ENCODE measurements at regions not wholly inside any gene's neighbourhood (a gene's known extent, or its start where the extent isn't known, plus 50 kb on each side); places are given as distances from the start of the nearest gene placed in this dataset.

DNA sequence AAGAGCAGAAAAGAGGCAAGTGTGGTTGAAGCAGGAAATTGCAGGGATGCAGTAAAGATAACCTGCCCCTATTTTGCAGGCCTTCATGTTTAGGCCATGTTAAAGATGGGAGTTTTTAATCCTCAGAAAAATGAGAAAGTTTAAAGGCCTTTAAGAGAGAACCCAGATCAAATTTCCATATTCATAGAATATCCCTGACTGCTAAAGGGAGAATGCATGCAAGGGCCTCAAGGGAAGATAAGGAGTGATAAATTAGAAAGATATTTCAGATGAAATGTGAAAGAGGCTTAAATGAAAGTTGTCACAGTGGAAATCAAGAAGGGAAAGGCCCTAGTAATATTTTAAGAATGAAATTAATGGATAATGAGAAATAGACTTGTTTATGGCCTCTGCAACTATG is 292.1 kb downstream of the SATB1 start:
- H3K4me1 ChIP-seq, result no peaks in the 10 kb centered on the region
- H3K9me3 ChIP-seq, result no peaks in the 10 kb centered on the region
- TF ChIP-seq, protein P1, sequence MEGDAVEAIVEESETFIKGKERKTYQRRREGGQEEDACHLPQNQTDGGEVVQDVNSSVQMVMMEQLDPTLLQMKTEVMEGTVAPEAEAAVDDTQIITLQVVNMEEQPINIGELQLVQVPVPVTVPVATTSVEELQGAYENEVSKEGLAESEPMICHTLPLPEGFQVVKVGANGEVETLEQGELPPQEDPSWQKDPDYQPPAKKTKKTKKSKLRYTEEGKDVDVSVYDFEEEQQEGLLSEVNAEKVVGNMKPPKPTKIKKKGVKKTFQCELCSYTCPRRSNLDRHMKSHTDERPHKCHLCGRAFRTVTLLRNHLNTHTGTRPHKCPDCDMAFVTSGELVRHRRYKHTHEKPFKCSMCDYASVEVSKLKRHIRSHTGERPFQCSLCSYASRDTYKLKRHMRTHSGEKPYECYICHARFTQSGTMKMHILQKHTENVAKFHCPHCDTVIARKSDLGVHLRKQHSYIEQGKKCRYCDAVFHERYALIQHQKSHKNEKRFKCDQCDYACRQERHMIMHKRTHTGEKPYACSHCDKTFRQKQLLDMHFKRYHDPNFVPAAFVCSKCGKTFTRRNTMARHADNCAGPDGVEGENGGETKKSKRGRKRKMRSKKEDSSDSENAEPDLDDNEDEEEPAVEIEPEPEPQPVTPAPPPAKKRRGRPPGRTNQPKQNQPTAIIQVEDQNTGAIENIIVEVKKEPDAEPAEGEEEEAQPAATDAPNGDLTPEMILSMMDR (IDR thresholded peaks at IDR 0.05), result no peak
- no peak for DNase-seq
- H3K27ac ChIP-seq, result no peak overlapping the region
- no peaks in the 10 kb centered on the region for H3K36me3 ChIP-seq (ENCODE audit: insufficient read depth in 1 of 2, low read depth in 1 of 2)
- H3K27me3 ChIP-seq (ENCODE audit: insufficient read depth in 3 of 3, low read length in 2 of 3), result no peaks in the 10 kb centered on the region
- intact Hi-C loops (cut with DNase I), result no loop called here
- H3K4me3 ChIP-seq, result no peak overlapping the region
- no peak for ATAC-seq

DNA sequence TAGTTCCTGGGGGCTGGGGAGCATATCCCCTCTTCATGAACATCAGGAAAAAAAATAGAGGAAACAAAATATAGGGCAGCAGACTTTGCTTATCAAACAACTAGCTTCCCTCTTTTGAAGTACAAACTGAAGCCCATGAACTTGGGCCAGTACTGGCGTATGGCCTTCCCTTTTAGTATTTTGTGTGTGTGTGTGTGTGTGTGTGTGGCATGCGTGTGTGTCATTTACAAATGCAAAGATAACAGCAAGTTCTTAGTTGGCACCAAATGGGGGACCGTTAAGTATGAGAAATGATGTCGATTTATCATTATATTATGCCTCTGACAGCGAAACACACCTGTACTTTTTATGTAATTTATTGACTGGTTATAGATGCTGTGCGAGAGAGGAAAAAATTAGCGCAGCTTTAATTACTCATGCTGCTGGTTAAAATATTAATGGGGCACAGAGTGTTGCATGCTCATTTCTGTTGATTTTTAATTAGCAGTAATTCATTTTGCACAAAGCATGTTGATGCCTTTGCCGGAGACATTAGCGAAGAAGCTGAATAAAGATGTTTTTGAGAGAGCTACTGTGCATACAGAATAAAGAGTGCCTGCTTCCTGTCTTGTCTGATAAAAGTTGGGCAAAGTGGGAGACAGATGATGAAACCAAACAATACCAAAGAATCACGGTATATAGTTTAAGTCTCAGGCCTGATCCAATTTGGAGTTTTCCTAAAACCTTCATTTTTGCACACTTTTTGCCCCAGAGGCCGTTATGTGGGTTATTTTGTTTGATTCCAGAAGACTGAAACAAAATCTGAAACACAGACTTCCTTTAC is 297.1 kb downstream of the SATB1 start:
- no peaks in the 10 kb centered on the region for H3K4me1 ChIP-seq
- no peak for DNase-seq
- no peaks in the 10 kb centered on the region for H3K27me3 ChIP-seq (ENCODE audit: insufficient read depth in 3 of 3, low read length in 2 of 3)
- WGBS, 3 donors, result 83 to 88% (median 84%) methylated on average over 11 of the region's 11 CpGs
- no peak for ATAC-seq
- no peak overlapping the region for H3K27ac ChIP-seq
- no peaks in the 10 kb centered on the region for H3K36me3 ChIP-seq (ENCODE audit: insufficient read depth in 1 of 2, low read depth in 1 of 2)
- TF ChIP-seq, protein P1 (IDR thresholded peaks at IDR 0.05), result no peak
- intact Hi-C loops (cut with DNase I), result no loop called here
- H3K9me3 ChIP-seq, result no peaks in the 10 kb centered on the region
- no peak overlapping the region for H3K4me3 ChIP-seq

DNA sequence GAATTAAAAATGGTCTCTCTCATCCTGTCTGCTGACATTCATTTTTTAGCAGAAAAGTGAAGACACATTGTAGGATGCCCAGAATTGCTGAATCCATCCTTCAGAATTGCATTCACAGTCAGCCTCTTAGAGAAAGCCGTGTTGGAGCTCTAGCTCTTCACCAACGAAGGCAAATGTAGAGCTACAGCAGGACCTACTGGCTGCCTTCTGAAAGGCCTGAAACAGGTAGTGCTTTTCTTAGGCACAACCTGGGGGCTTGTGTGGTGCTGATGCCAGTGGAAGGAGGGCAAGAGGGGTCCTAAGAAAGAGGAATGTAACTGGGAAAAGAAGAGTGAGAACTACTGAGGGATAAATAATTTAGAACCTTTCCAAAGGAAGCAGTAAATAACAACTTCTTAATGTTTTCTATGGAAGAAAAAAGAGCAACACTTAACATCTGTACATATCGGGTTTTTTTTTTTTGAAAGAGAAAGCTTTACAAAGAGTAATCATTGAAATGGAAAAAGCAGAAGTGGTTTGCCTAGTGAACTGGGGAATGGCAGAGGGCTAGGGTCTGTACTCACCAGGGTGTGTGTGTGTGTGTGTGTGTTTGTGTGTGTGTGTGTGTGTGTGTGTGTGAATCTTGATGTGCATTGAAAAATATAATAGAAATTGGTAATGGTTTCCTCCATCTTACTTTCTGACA is 297.8 kb downstream of the SATB1 start:
- TF ChIP-seq, protein P1 (IDR thresholded peaks at IDR 0.05), result no peak
- no peaks in the 10 kb centered on the region for H3K4me1 ChIP-seq
- H3K9me3 ChIP-seq, result no peaks in the 10 kb centered on the region
- intact Hi-C loops (cut with DNase I), result no loop called here
- ATAC-seq (no peak), DNase-seq (no peak)
- no peaks in the 10 kb centered on the region for H3K27me3 ChIP-seq (ENCODE audit: insufficient read depth in 3 of 3, low read length in 2 of 3)
- H3K36me3 ChIP-seq (ENCODE audit: insufficient read depth in 1 of 2, low read depth in 1 of 2), result no peaks in the 10 kb centered on the region
- 68 to 76% (median 69%) methylated on average over 3 of the region's 3 CpGs for WGBS, 3 donors
- no peak overlapping the region for H3K27ac ChIP-seq
- H3K4me3 ChIP-seq, result no peak overlapping the region

DNA sequence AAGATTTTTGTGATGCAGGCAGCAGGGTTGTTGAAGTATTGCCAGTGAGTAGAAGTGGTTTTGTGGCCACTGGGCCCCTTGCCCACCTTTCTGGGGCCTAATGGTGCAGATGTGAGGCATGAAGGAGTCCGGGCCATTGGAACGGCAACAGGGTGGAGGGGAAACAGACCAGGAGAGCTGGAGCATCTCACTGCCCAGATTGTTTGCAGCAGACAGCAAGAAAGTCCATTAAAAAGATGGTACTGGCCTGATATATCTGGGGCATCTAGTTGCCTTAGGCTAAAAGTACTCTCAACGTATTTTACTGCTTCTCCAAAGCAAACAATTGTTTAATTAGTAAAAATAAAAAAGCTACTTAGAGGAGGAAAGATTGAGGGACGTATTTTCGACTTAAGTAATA is 298.4 kb downstream of the SATB1 start:
- 77 to 79% (median 78%) methylated on average over 5 of the region's 5 CpGs for WGBS, 3 donors
- ATAC-seq (no peak), DNase-seq (no peak)
- no peaks in the 10 kb centered on the region for H3K27me3 ChIP-seq (ENCODE audit: insufficient read depth in 3 of 3, low read length in 2 of 3)
- no peak overlapping the region for H3K27ac ChIP-seq
- no peaks in the 10 kb centered on the region for H3K9me3 ChIP-seq
- H3K4me1 ChIP-seq, result no peaks in the 10 kb centered on the region
- intact Hi-C loops (cut with DNase I), result no loop called here
- H3K4me3 ChIP-seq, result no peak overlapping the region
- no peaks in the 10 kb centered on the region for H3K36me3 ChIP-seq (ENCODE audit: insufficient read depth in 1 of 2, low read depth in 1 of 2)
- TF ChIP-seq, protein P1 (IDR thresholded peaks at IDR 0.05), result no peak
